ENCODE measurements at regions not wholly inside any gene's neighbourhood (a gene's known extent, or its start where the extent isn't known, plus 50 kb on each side); places are given as distances from the start of the nearest gene placed in this dataset.

- Histone ChIP-seq H3K27ac (ENCODE audit: insufficient read depth, low read length) (no peak overlapping the region), H2BK15ac (ENCODE audit: low read depth, low read length) (no peak overlapping the region), H2BK20ac (ENCODE audit: low read depth, low read length) (no peak overlapping the region), H3K4me1 (ENCODE audit: control insufficient read depth, insufficient read depth, low read length) (no peaks in the 10 kb centered on the region), H3K27me3 (ENCODE audit: control insufficient read depth, insufficient read depth, low read length) (no peaks in the 10 kb centered on the region), H3K4me3 (ENCODE audit: insufficient read depth, low read depth, low read length) (no peak overlapping the region), H3K9ac (ENCODE audit: low read depth, low read length) (no peak overlapping the region), H2BK5ac (ENCODE audit: low read depth, low read length, poor library complexity, severe bottlenecking) (no peak overlapping the region), H4K8ac (ENCODE audit: low read depth in 2 of 2, low read length in 2 of 2) (no peak overlapping the region), H2BK120ac (ENCODE audit: low read depth, low read length) (no peak overlapping the region), H4K91ac (ENCODE audit: insufficient read depth, low read depth, low read length) (no peak overlapping the region), H3K9me1 (ENCODE audit: insufficient read depth, low read length) (no peaks in the 10 kb centered on the region), H3K56ac (ENCODE audit: extremely low read depth, insufficient read depth, low read length) (no peak overlapping the region), H3K79me1 (ENCODE audit: low read depth in 1 of 2, low read length in 2 of 2) (no peaks in the 10 kb centered on the region), H3K18ac (ENCODE audit: low read depth, low read length) (no peak overlapping the region), H2AK9ac (replicated peaks; ENCODE audit: low read depth, low read length, poor library complexity) (no peak overlapping the region), H3K9me3 (ENCODE audit: control insufficient read depth, insufficient read depth, low read length) (no peaks in the 10 kb centered on the region), H2AK5ac (ENCODE audit: low read depth, low read length) (no peak overlapping the region), H3K23ac (ENCODE audit: low read depth, low read length) (no peak overlapping the region), H2AFZ (replicated peaks; ENCODE audit: low read length, poor library complexity) (no peak overlapping the region), H4K5ac (ENCODE audit: low read depth, low read length) (no peak overlapping the region), H3K14ac (replicated peaks; ENCODE audit: low read depth, low read length) (no peak overlapping the region), H4K20me1 (ENCODE audit: insufficient read depth, low read length) (no peaks in the 10 kb centered on the region), H3K4ac (ENCODE audit: low read depth, low read length) (no peak overlapping the region), H3K4me2 (ENCODE audit: low read depth, low read length) (no peak overlapping the region), H3K36me3 (ENCODE audit: control insufficient read depth, insufficient read depth, low read length) (no peaks in the 10 kb centered on the region)
- TF ChIP-seq NFE2L2 (IDR thresholded peaks at IDR 0.05; ENCODE audit: low read depth, low read length) (no peak), ELK1 (IDR thresholded peaks at IDR 0.05; ENCODE audit: borderline replicate concordance, low read depth, low read length) (no peak), CHD1 (IDR thresholded peaks at IDR 0.05; ENCODE audit: low read depth, low read length) (no peak), CTCF (conservative IDR thresholded peaks at IDR 0.05; ENCODE audit: low read depth, low read length) (no peak), CEBPB (IDR thresholded peaks at IDR 0.05; ENCODE audit: low read depth, low read length) (no peak), RCOR1 (IDR thresholded peaks at IDR 0.05; ENCODE audit: insufficient replicate concordance, low read length) (no peak), RAD21 (IDR thresholded peaks at IDR 0.05; ENCODE audit: low read length) (no peak), MAFK (IDR thresholded peaks at IDR 0.05; ENCODE audit: low read depth, low read length) (no peak)
- intact Hi-C loops (cut with micrococcal nuclease) (no loop called here), in situ Hi-C loops (cut with MboI; ENCODE audit: low sequenced_read_pairs) (no loop called here), dilution Hi-C loops (cut with HindIII; ENCODE audit: low sequenced_read_pairs, unreplicated experiment) (no loop called here)
- DNase-seq (no peak), ATAC-seq (ENCODE audit: low read depth) (no peak)
- CTCF ChIA-PET, result no interaction called here
- no TSS peak for BruUV-seq (replicated peaks)
- POLR2A ChIA-PET (ENCODE audit: unreplicated experiment), result no interaction called here
- WGBS, 2 experiments (ENCODE audit: extremely low coverage in 2 of 2, insufficient read length in 1 of 2), result 100% methylated on average over 1 of the region's 10 CpGs; no CpG with 5 or more reads in 1 of the 2 experiments
Observed at GRCh38 chr6:23282252-23283021, 713.1 kb downstream of the HDGFL1 start.
